Mesenchymal stem cell (in vitro differentiated cells and primary cell): ENCODE measurements at regions not wholly inside any gene's neighbourhood (a gene's known extent, or its start where the extent isn't known, plus 50 kb on each side); places are given as distances from the start of the nearest gene placed in this dataset.
A peak's percentile ranks its signal among the peaks of the same experiment; 100 is the strongest.

ENCODE experiments used
- DNase-seq: peaks from one replicate; pipeline ENCODE4 v3.0.0-alpha.2; 2013
- H2AFZ ChIP-seq: one replicate; pipeline ENCODE4 v1.6.1; 2013; ENCODE audit warnings: low read depth, mild to moderate bottlenecking, control low read depth, inconsistent platforms, low read length, moderate library complexity
- H2AK5ac ChIP-seq: 2 replicates; pipeline ENCODE4 v1.6.1; 2013; ENCODE audit warnings: low read length, moderate library complexity, mild to moderate bottlenecking, inconsistent platforms; ENCODE audit not compliant: severe bottlenecking
- H2BK120ac ChIP-seq: one replicate; pipeline ENCODE4 v1.6.1; 2013; ENCODE audit warnings: low read depth, mild to moderate bottlenecking, inconsistent platforms, low read length, moderate library complexity
- H2BK12ac ChIP-seq, 2 experiments: one replicate each; pipeline ENCODE4 v1.6.1; 2013; ENCODE audit warnings: inconsistent platforms in 2 of 2, low read length in 2 of 2, mild to moderate bottlenecking in 2 of 2, moderate library complexity in 2 of 2, control low read depth in 1 of 2
- H2BK15ac ChIP-seq: one replicate; pipeline ENCODE4 v1.6.1; 2013; ENCODE audit warnings: mild to moderate bottlenecking, low read depth, inconsistent platforms; ENCODE audit not compliant: poor library complexity, severe bottlenecking
- H2BK5ac ChIP-seq: 2 replicates; pipeline ENCODE4 v1.6.1; 2013; ENCODE audit warnings: low read depth, mild to moderate bottlenecking, low read length, control low read depth, inconsistent platforms; ENCODE audit not compliant: poor library complexity, severe bottlenecking
- H3K14ac ChIP-seq, 2 experiments: one replicate each; pipeline ENCODE4 v1.6.1; 2013; ENCODE audit warnings: inconsistent platforms in 2 of 2, low read length in 2 of 2, control low read depth in 1 of 2, mild to moderate bottlenecking in 1 of 2, moderate library complexity in 1 of 2
- H3K18ac ChIP-seq, 2 experiments: one replicate each; pipeline ENCODE4 v1.6.1; 2013; ENCODE audit warnings: inconsistent platforms in 2 of 2, low read length in 2 of 2, control low read depth in 1 of 2, low read depth in 1 of 2, mild to moderate bottlenecking in 1 of 2
- H3K23ac ChIP-seq, 2 experiments: one replicate each; pipeline ENCODE4 v1.6.1; 2013; ENCODE audit warnings: inconsistent platforms in 2 of 2, low read length in 2 of 2, mild to moderate bottlenecking in 2 of 2, moderate library complexity in 2 of 2, control low read depth in 1 of 2
- H3K27ac ChIP-seq: 2 replicates; pipeline ENCODE4 v1.5.1; 2013; ENCODE audit warnings: mild to moderate bottlenecking, moderate library complexity, low read length, control low read depth, inconsistent platforms; ENCODE audit not compliant: poor library complexity, severe bottlenecking
- H3K27me3 ChIP-seq, 2 experiments: 2 replicates each; pipeline versions ENCODE4 v1.6.1 to v1.7.0; 2013; ENCODE audit warnings: low read length in 2 of 2, mild to moderate bottlenecking in 2 of 2, moderate library complexity in 2 of 2, control low read depth in 1 of 2, inconsistent platforms in 1 of 2; ENCODE audit not compliant: control insufficient read depth in 1 of 2, insufficient read depth in 1 of 2
- H3K36me3 ChIP-seq, 2 experiments: 2 replicates each; pipeline versions ENCODE4 v1.6.1 to v1.7.0; 2013; ENCODE audit warnings: low read length in 2 of 2, control low read depth in 1 of 2, inconsistent platforms in 1 of 2, low read depth in 1 of 2, mild to moderate bottlenecking in 1 of 2; ENCODE audit not compliant: insufficient read depth in 2 of 2, control insufficient read depth in 1 of 2
- H3K4ac ChIP-seq, 2 experiments: one replicate each; pipeline ENCODE4 v1.6.1; 2013; ENCODE audit warnings: inconsistent platforms in 2 of 2, low read length in 2 of 2, mild to moderate bottlenecking in 2 of 2, moderate library complexity in 2 of 2, control low read depth in 1 of 2, low read depth in 1 of 2
- H3K4me1 ChIP-seq: 2 replicates; pipeline ENCODE4 v1.6.1; 2013; ENCODE audit warnings: low read depth, low read length, control low read depth; ENCODE audit not compliant: control insufficient read depth, insufficient read depth
- H3K4me2 ChIP-seq: 2 replicates; pipeline ENCODE4 v1.6.1; 2013; ENCODE audit warnings: low read length, mild to moderate bottlenecking, inconsistent platforms; ENCODE audit not compliant: poor library complexity, severe bottlenecking
- H3K4me3 ChIP-seq, 2 experiments: 2 replicates each; pipeline versions ENCODE4 v1.5.1 to v1.7.0; 2013; ENCODE audit warnings: low read length in 2 of 2, mild to moderate bottlenecking in 2 of 2, control low read depth in 1 of 2, low read depth in 1 of 2; ENCODE audit not compliant: insufficient read depth in 1 of 2
- H3K79me1 ChIP-seq: replicated peaks from 2 replicates; pipeline ENCODE4 v1.6.1; 2013; ENCODE audit warnings: mild to moderate bottlenecking, control low read depth, low read length, inconsistent platforms; ENCODE audit not compliant: poor library complexity, severe bottlenecking
- H3K9ac ChIP-seq: 2 replicates; pipeline ENCODE4 v1.7.0; 2013; ENCODE audit warnings: mild to moderate bottlenecking, low read length, moderate library complexity
- H3K9me3 ChIP-seq: 2 replicates; pipeline ENCODE4 v1.7.0; 2013; ENCODE audit warnings: mild to moderate bottlenecking, low read length; ENCODE audit not compliant: control insufficient read depth
- H4K8ac ChIP-seq: one replicate; pipeline ENCODE4 v1.6.1; 2013; ENCODE audit warnings: inconsistent platforms, mild to moderate bottlenecking, low read length, moderate library complexity
- H4K91ac ChIP-seq: one replicate; pipeline ENCODE4 v1.6.1; 2013; ENCODE audit warnings: mild to moderate bottlenecking, low read length, inconsistent platforms
- WGBS: methylation state at CpG from one replicate; pipeline ENCODE4 v1.1.7; 2013; ENCODE audit warnings: mixed read lengths; 5-methylcytosine and 5-hydroxymethylcytosine counted together

DNA sequence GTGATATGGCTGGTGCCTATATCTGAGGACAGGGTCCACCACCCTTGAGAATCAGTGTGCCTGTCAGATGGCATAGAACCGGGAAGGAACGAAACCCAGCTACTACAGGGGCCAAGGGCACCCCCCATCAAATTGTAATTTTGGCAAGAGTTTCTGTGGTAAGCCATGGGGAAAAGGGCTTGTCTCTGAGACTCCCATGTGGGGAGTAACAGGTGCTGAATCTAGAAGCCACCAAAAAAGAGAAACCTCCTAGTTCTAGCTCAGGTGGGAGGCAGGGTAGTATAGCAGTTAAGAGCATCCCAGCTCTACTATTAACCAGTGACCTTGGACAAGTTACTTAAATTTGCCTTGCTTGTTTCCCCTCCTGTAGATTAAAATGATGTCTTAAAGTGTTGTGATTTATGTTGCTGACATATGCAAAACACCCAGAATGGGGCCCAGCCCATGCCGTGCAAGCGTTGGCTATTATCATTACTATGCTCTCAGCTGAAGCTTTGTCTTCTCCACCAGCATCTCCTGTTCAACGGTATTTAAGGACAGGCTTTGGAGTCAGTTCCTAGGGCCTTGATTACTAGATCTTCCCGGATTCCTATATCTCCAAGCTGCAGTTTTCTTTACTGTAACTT, 210.7 kb upstream of the NLRP1 start:
- WGBS, result 92% methylated on average over 5 of the region's 6 CpGs

GRCh38 chr17:5797447-5798050, 213.2 kb upstream of the NLRP1 start:
- no peak overlapping the region for H2BK15ac ChIP-seq

More for the DNA sequence above, 210.7 kb upstream of the NLRP1 start:
- Histone ChIP-seq H3K4me2 (no peak overlapping the region), H3K4me1 (no peaks in the 10 kb centered on the region), H3K18ac (no peak overlapping the region), H3K4me3 (no peak overlapping the region), H3K9ac (no peak overlapping the region), H2BK15ac (no peak overlapping the region), H2BK5ac (no peak overlapping the region), H4K91ac (no peak overlapping the region), H2BK12ac (no peak overlapping the region), H3K14ac (no peak overlapping the region), H3K4ac (no peak overlapping the region), H3K36me3 (no peaks in the 10 kb centered on the region), H3K27me3 (peaks cover 24 to 69% of the 10 kb centered on the region in 2 experiments), H2AFZ (no peak overlapping the region), H3K27ac (no peak overlapping the region), H2BK120ac (no peak overlapping the region), H2AK5ac (no peak overlapping the region), H3K9me3 (peaks cover 6% of the 10 kb centered on the region), H3K23ac (no peak overlapping the region), H4K8ac (no peak overlapping the region), H3K79me1 (no peaks in the 10 kb centered on the region)
- no peak for DNase-seq

DNA sequence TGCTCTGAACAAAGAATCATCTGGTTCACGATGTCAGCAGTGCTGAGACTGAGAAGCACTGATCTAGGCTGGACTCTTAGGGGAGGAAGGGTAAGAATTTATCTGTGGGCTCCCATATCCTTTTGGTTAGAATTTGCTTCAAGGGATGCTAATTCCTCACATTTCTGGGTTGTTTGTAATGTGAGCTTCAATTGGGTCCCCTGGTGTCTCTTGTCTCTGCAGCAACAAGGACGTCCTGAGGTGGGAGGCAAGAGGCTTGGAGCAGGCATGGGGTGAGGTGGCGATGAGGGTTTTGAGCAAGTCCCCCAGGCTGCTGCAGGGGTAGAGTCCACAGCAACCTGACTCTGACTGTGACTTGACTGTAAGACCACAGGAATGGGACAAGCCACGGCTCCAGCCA, 213.8 kb upstream of the NLRP1 start:
- Histone ChIP-seq H2AFZ (no peak overlapping the region), H3K27ac (no peak overlapping the region)
- 63% methylated on average over 4 of the region's 4 CpGs for whole genome bisulfite sequencing

More at GRCh38 chr17:5797447-5798050, 213.2 kb upstream of the NLRP1 start:
- no peak overlapping the region for H2BK5ac ChIP-seq
- 32% methylated on average over 12 of the region's 12 CpGs for WGBS
- H3K18ac ChIP-seq, result no peak overlapping the region
- H3K27me3 ChIP-seq, result peaks cover 32 to 78% of the 10 kb centered on the region in 2 experiments
- H3K27ac ChIP-seq, result no peak overlapping the region
- H3K9me3 ChIP-seq, result peaks cover 5% of the 10 kb centered on the region
- no peak overlapping the region for H3K4ac ChIP-seq
- H4K8ac ChIP-seq, result no peak overlapping the region
- H2AFZ ChIP-seq, result no peak overlapping the region
- H3K4me3 ChIP-seq, result no peak overlapping the region
- H3K14ac ChIP-seq, result no peak overlapping the region
- no peak overlapping the region for H2BK120ac ChIP-seq
- no peaks in the 10 kb centered on the region for H3K79me1 ChIP-seq
- H2AK5ac ChIP-seq, result no peak overlapping the region
- H2BK12ac ChIP-seq, result no peak overlapping the region
- no peaks in the 10 kb centered on the region for H3K4me1 ChIP-seq
- H3K23ac ChIP-seq, result no peak overlapping the region
- DNase-seq, result peak; percentile 15
- no peak overlapping the region for H3K4me2 ChIP-seq
- H3K9ac ChIP-seq, result no peak overlapping the region
- H3K36me3 ChIP-seq, result no peaks in the 10 kb centered on the region
- no peak overlapping the region for H4K91ac ChIP-seq

GRCh38 chr17:5800131-5800530, 215.8 kb upstream of the NLRP1 start:
- Histone ChIP-seq H2AFZ (no peak overlapping the region), H3K14ac (no peak overlapping the region), H3K4me1 (no peaks in the 10 kb centered on the region), H3K4me3 (no peak overlapping the region), H4K8ac (no peak overlapping the region), H3K4me2 (no peak overlapping the region), H3K9ac (no peak overlapping the region), H2BK15ac (peak overlapping the region; percentile 0), H3K79me1 (no peaks in the 10 kb centered on the region), H3K4ac (no peak overlapping the region), H3K36me3 (no peaks in the 10 kb centered on the region), H3K23ac (no peak overlapping the region), H2BK12ac (peak overlapping the region in 1 of 2 experiments; percentile 5), H3K27ac (no peak overlapping the region), H2BK5ac (no peak overlapping the region), H3K9me3 (no peaks in the 10 kb centered on the region), H3K27me3 (peaks cover 32 to 68% of the 10 kb centered on the region in 2 experiments), H3K18ac (no peak overlapping the region), H2BK120ac (no peak overlapping the region), H2AK5ac (no peak overlapping the region), H4K91ac (no peak overlapping the region)
- WGBS, result 78% methylated on average over 8 of the region's 9 CpGs
- DNase-seq, result no peak

More for the DNA sequence above, 213.8 kb upstream of the NLRP1 start:
- no peaks in the 10 kb centered on the region for H3K36me3 ChIP-seq
- peaks cover 32 to 80% of the 10 kb centered on the region in 2 experiments for H3K27me3 ChIP-seq
- no peak overlapping the region for H2BK5ac ChIP-seq
- H3K4me2 ChIP-seq, result no peak overlapping the region
- no peak overlapping the region for H2BK15ac ChIP-seq
- H3K9ac ChIP-seq, result no peak overlapping the region
- no peak overlapping the region for H4K91ac ChIP-seq
- no peak overlapping the region for H2AK5ac ChIP-seq
- no peak overlapping the region for H3K4me3 ChIP-seq
- H3K4ac ChIP-seq, result no peak overlapping the region
- H3K23ac ChIP-seq, result no peak overlapping the region
- H3K4me1 ChIP-seq, result no peaks in the 10 kb centered on the region
- no peak overlapping the region for H2BK120ac ChIP-seq
- DNase-seq, result peak; percentile 15
- peak overlapping the region in 1 of 2 experiments; percentile 38 for H2BK12ac ChIP-seq
- no peak overlapping the region for H3K14ac ChIP-seq
- peak overlapping the region; percentile 36 for H4K8ac ChIP-seq
- no peaks in the 10 kb centered on the region for H3K79me1 ChIP-seq
- H3K9me3 ChIP-seq, result no peaks in the 10 kb centered on the region
- no peak overlapping the region for H3K18ac ChIP-seq
